Right cardiac atrium (tissue), 5 donors: ENCODE measurements at regions not wholly inside any gene's neighbourhood (a gene's known extent, or its start where the extent isn't known, plus 50 kb on each side); places are given as distances from the start of the nearest gene placed in this dataset.
"Not testable (repeated sequence)": the region's sequence is repeated elsewhere in the genome, so short reads cannot be mapped to it uniquely, and the experiment has no call there.

Experiments
- ATAC-seq, 2 donors: fragments of 200-7000 bp; cut with Tn5 transposase; one replicate each; pipeline versions ENCODE4 v1.8.0 to v1.9.1; 2020; ENCODE audit warnings: moderate library complexity in 2 of 2, mild to moderate bottlenecking in 1 of 2
- DNase-seq, 3 donors: peaks; one replicate each; pipeline ENCODE4 v3.0.0-alpha.2; 2020
- H3K27ac ChIP-seq: one replicate; pipeline ENCODE4 v1.5.1; 2013; ENCODE audit warnings: mild to moderate bottlenecking, low read length, control low read depth, moderate library complexity
- H3K27me3 ChIP-seq: one replicate; pipeline ENCODE4 v1.6.1; 2013; ENCODE audit not compliant: control insufficient read depth, insufficient read depth
- H3K4me1 ChIP-seq: one replicate; pipeline ENCODE4 v1.6.1; 2013; ENCODE audit warnings: low read length; ENCODE audit not compliant: control insufficient read depth, insufficient read depth
- H3K4me3 ChIP-seq: one replicate; pipeline ENCODE4 v1.5.1; 2013; ENCODE audit warnings: low read length, control low read depth
- H3K9me3 ChIP-seq: one replicate; pipeline ENCODE4 v1.6.1; 2013; ENCODE audit warnings: low read length; ENCODE audit not compliant: control insufficient read depth
- WGBS: extraction: QIAGEN DNeasy Blood & Tissue Kit; methylation state at CpG from one replicate; pipeline ENCODE4 v1.1.7; 2013; 5-methylcytosine and 5-hydroxymethylcytosine counted together
- intact Hi-C, 4 donors: fragments of 100-400 bp; cut with DNase I; formaldehyde crosslinking; loops; one replicate each; pipeline versions ENCODE4 v1.11.0 to v1.14.0; 2022 to 2023
- donor health status: healthy with polysubstance abuse.
- donor health status: DM: no; HTN: yes; CAD: no.
- donor health status: DM: no; HTN: no; CAD: no.
- donor health status: DM: no; HTN: yes; CAD: no; lungs with severe emphysema.
- donor health status: DM: yes; HTN: yes; CAD: no.

DNA sequence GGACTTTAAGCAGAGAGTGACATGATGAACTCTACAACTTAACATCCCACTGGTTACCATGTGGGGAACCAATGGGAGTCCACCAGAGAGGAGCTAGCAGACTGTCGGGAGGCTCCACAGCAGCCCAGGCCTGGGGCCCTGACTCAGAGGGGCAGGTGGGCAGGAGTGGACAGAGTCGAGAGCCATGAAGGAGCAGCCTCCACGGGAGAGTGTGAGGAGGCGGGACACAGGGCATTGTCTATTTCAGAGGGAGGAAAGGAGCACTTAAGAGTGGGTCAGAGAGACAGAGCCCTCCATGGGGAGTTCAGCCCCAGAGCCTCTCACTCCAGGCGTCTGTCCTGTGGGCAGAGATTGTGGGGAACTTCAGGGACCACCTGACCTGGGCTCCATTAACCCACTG, 118.7 kb downstream of the CYP26B1 start:
- Histone ChIP-seq H3K9me3 (no peaks in the 10 kb centered on the region), H3K27ac (no peak overlapping the region), H3K4me3 (no peak overlapping the region), H3K4me1 (no peaks in the 10 kb centered on the region), H3K27me3 (no peaks in the 10 kb centered on the region)
- ATAC-seq (no peak), DNase-seq (no peak)
- intact Hi-C loops = no loop called here
- WGBS = 81% methylated on average over 5 of the region's 5 CpGs

DNA sequence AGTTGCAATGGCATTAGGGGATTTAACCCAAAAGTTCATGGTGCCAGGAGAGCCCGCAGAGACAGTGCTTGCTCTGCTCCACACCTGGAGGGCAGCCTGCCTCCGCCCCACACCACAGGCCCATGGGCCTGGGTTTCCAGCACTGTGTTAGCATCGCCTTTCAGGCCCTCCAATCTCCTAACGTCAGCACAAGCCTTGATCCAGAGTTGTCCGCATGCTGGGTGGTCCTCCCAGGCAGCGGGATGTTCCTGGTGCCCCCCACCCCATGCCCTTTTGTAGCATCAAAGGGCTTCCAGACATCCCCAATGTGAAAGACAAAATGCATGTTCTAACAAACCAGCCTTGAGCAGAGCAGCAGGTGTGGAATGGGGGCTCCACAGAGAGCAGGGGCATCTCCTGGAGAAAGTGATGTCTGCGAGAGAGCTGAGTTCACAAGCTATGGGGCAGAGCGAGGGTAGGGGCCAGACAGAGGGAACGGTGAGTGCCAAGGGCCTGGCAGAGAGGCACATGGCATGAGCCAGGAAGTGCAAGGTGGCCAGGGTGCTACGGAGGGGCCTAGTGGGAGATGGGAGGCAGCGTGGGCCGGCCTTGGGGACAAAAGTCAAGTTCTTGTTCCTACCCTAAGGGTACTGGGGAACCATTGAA, 119.2 kb downstream of the CYP26B1 start:
- Histone ChIP-seq H3K9me3 (no peaks in the 10 kb centered on the region), H3K4me3 (no peak overlapping the region), H3K27me3 (no peaks in the 10 kb centered on the region), H3K4me1 (no peaks in the 10 kb centered on the region), H3K27ac (no peak overlapping the region)
- ATAC-seq (no peak), DNase-seq (no peak)
- intact Hi-C loops = no loop called here
- 91% methylated on average over 12 of the region's 12 CpGs for WGBS

DNA sequence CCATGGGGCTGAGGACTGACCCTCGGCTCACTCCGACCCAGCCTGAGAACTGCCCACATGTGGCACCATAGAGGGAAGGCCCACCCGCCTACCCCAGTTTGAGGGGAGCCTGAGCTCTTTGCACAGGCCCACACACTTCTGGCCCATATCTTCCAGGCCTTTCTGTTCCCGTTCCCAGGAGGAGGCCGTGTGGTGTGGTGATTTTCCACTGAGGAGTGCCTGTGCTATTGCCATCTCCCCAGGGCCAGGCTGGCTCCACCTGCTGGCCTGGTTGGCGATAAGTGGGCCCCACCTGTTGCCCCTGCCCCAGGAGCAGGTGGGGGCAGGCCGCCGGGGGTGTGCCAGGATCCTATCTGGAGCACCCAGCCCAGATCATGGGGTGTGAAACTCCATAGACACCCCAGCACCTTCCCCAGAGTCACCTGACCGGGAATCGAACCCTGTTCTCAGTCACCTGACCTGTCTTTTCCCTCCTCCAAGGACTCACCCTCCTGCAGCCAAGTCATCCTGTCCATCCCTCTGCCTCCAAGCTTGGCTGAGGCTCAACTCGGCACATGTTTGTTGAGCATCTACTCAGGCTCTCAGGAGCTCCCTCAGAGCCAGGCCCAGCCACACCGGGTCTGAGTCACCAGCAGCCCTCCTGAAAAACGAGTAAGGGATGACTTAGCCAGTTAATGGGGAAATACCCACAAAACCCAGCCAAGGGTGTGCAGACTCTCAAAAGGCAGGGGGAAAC, 120.1 kb downstream of the CYP26B1 start:
- no peak for DNase-seq
- no peak for ATAC-seq
- no peak overlapping the region for H3K4me3 ChIP-seq
- H3K4me1 ChIP-seq = no peaks in the 10 kb centered on the region
- 88% methylated on average over 13 of the region's 13 CpGs for WGBS
- H3K9me3 ChIP-seq = no peaks in the 10 kb centered on the region
- intact Hi-C loops = no loop called here
- no peak overlapping the region for H3K27ac ChIP-seq
- no peaks in the 10 kb centered on the region for H3K27me3 ChIP-seq

GRCh38 chr2:72026819-72027425, 120.7 kb downstream of the CYP26B1 start:
- intact Hi-C loops = no loop called here
- no peaks in the 10 kb centered on the region for H3K27me3 ChIP-seq
- DNase-seq = no peak
- H3K4me3 ChIP-seq = no peak overlapping the region
- 93% methylated on average over 10 of the region's 10 CpGs for WGBS
- ATAC-seq = no peak
- H3K4me1 ChIP-seq = no peaks in the 10 kb centered on the region
- H3K27ac ChIP-seq = no peak overlapping the region
- no peaks in the 10 kb centered on the region for H3K9me3 ChIP-seq

- DNase-seq (no peak), ATAC-seq (no peak)
- 86% methylated on average over 16 of the region's 16 CpGs for WGBS
- no peaks in the 10 kb centered on the region for H3K9me3 ChIP-seq
- no peak overlapping the region for H3K27ac ChIP-seq
- no peaks in the 10 kb centered on the region for H3K27me3 ChIP-seq
- intact Hi-C loops = no loop called here
- no peak overlapping the region for H3K4me3 ChIP-seq
- no peaks in the 10 kb centered on the region for H3K4me1 ChIP-seq
These were observed 123.0 kb downstream of the CYP26B1 start for GRCh38 chr2:72024451-72025175.

GRCh38 chr2:72023678-72024390, 123.8 kb downstream of the CYP26B1 start:
- H3K4me3 ChIP-seq = no peak overlapping the region
- intact Hi-C loops = no loop called here
- DNase-seq (no peak), ATAC-seq (no peak)
- WGBS = 96% methylated on average over 7 of the region's 7 CpGs
- no peak overlapping the region for H3K27ac ChIP-seq
- no peaks in the 10 kb centered on the region for H3K27me3 ChIP-seq
- H3K9me3 ChIP-seq = no peaks in the 10 kb centered on the region
- H3K4me1 ChIP-seq = no peaks in the 10 kb centered on the region

- H3K27me3 ChIP-seq, H3K4me1 ChIP-seq, intact Hi-C loops, H3K27ac ChIP-seq, H3K4me3 ChIP-seq, DNase-seq, H3K9me3 ChIP-seq, ATAC-seq: not testable (repeated sequence)
- 80% methylated on average over 14 of the region's 16 CpGs for WGBS
These were observed 126.3 kb downstream of the CYP26B1 start for GRCh38 chr2:72021371-72021770.

- WGBS = 25% methylated on average over 1 of the region's 1 CpG
- ATAC-seq = no peak
- no peaks in the 10 kb centered on the region for H3K4me1 ChIP-seq
- no peaks in the 10 kb centered on the region for H3K27me3 ChIP-seq
- intact Hi-C loops = loop anchor here in 1 of 4 donors (10.0 kb wide), 1 partner anchor 120 kb away; no protein-coding TSS in a partner anchor
- no peak overlapping the region for H3K4me3 ChIP-seq
- H3K27ac ChIP-seq = no peak overlapping the region
- H3K9me3 ChIP-seq = no peaks in the 10 kb centered on the region
- no peak for DNase-seq
These were observed 132.4 kb downstream of the CYP26B1 start for GRCh38 chr2:72015266-72015665.

DNA sequence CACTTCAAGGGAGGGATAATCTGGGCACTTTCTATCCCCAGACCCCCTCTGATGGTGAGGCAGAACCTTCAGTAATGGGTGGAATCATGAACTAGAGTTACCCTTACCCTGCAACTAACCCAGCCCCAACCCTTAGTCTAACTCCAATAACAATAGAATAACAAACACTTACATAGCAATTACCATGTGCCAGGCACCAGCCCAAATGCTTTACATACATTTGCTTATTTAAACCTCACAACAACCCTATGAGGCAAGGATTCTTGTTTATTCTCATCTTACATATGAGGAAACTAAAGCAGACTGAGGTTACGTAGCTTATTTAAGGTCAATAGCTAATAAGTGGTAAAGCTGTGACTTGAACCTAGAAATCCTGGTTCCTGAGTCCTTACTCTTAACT, 132.8 kb downstream of the CYP26B1 start:
- ATAC-seq = no peak
- H3K9me3 ChIP-seq = no peaks in the 10 kb centered on the region
- H3K27ac ChIP-seq = no peak overlapping the region
- H3K4me1 ChIP-seq = no peaks in the 10 kb centered on the region
- H3K4me3 ChIP-seq = no peak overlapping the region
- intact Hi-C loops = loop anchor here in 1 of 4 donors (10.0 kb wide), 1 partner anchor 120 kb away; no protein-coding TSS in a partner anchor
- 96% methylated on average over 1 of the region's 1 CpG for WGBS
- no peak for DNase-seq
- H3K27me3 ChIP-seq = no peaks in the 10 kb centered on the region

GRCh38 chr2:72013726-72014125, 133.9 kb downstream of the CYP26B1 start:
- intact Hi-C loops = loop anchor here in 1 of 4 donors (10.0 kb wide), 1 partner anchor 121 kb away; no protein-coding TSS in a partner anchor
- no peak for DNase-seq
- Histone ChIP-seq H3K27me3 (no peaks in the 10 kb centered on the region), H3K27ac (no peak overlapping the region), H3K4me1 (no peaks in the 10 kb centered on the region), H3K4me3 (no peak overlapping the region), H3K9me3 (no peaks in the 10 kb centered on the region)
- ATAC-seq = no peak
- WGBS = 96% methylated on average over 6 of the region's 6 CpGs
